ENCODE measurements at regions not wholly inside any gene's neighbourhood (a gene's known extent, or its start where the extent isn't known, plus 50 kb on each side); places are given as distances from the start of the nearest gene placed in this dataset.

- DNase-seq (no peak), ATAC-seq (no peak)
- Histone ChIP-seq H3K27ac (no peak overlapping the region), H3K4me3 (no peak overlapping the region), H3K36me3 (no peaks in the 10 kb centered on the region), H3K9me3 (no peaks in the 10 kb centered on the region), H3K4me1 (no peaks in the 10 kb centered on the region), H3K27me3 (ENCODE audit: low read depth) (no peaks in the 10 kb centered on the region)
- intact Hi-C loops (cut with DNase I) = no loop called here
- TF ChIP-seq CTCF (IDR thresholded peaks at IDR 0.05) = no peak
Observed at GRCh38 chr14:85248881-85249635, 280.9 kb upstream of the FLRT2 start.

- no peaks in the 10 kb centered on the region for H3K36me3 ChIP-seq
- ATAC-seq = no peak
- no peaks in the 10 kb centered on the region for H3K4me1 ChIP-seq
- no peak overlapping the region for H3K4me3 ChIP-seq
- no peaks in the 10 kb centered on the region for H3K27me3 ChIP-seq (ENCODE audit: low read depth)
- no peak overlapping the region for H3K27ac ChIP-seq
- H3K9me3 ChIP-seq = no peaks in the 10 kb centered on the region
- intact Hi-C loops (cut with DNase I) = no loop called here
- no peak for TF ChIP-seq CTCF (IDR thresholded peaks at IDR 0.05)
- no peak for DNase-seq
Observed at GRCh38 chr14:85250414-85251189, 279.3 kb upstream of the FLRT2 start.

- ATAC-seq = no peak
- no peak overlapping the region for H3K27ac ChIP-seq
- H3K4me1 ChIP-seq = no peaks in the 10 kb centered on the region
- H3K36me3 ChIP-seq = no peaks in the 10 kb centered on the region
- DNase-seq = no peak
- H3K9me3 ChIP-seq = no peaks in the 10 kb centered on the region
- H3K4me3 ChIP-seq = no peak overlapping the region
- no peaks in the 10 kb centered on the region for H3K27me3 ChIP-seq (ENCODE audit: low read depth)
- intact Hi-C loops (cut with DNase I) = no loop called here
- no peak for TF ChIP-seq CTCF (IDR thresholded peaks at IDR 0.05)
Observed at GRCh38 chr14:85252011-85252410, 277.9 kb upstream of the FLRT2 start.

GRCh38 chr14:85254711-85255110 lies 275.2 kb upstream of the FLRT2 start:
- Histone ChIP-seq H3K4me1 (no peaks in the 10 kb centered on the region), H3K36me3 (no peaks in the 10 kb centered on the region), H3K27ac (no peak overlapping the region), H3K9me3 (no peaks in the 10 kb centered on the region), H3K4me3 (no peak overlapping the region), H3K27me3 (ENCODE audit: low read depth) (no peaks in the 10 kb centered on the region)
- DNase-seq = no peak
- ATAC-seq = no peak
- TF ChIP-seq CTCF (IDR thresholded peaks at IDR 0.05) = no peak
- intact Hi-C loops (cut with DNase I) = no loop called here

- Histone ChIP-seq H3K9me3 (no peaks in the 10 kb centered on the region), H3K36me3 (no peaks in the 10 kb centered on the region), H3K4me1 (no peaks in the 10 kb centered on the region), H3K27ac (no peak overlapping the region), H3K4me3 (no peak overlapping the region), H3K27me3 (ENCODE audit: low read depth) (no peaks in the 10 kb centered on the region)
- DNase-seq = no peak
- no peak for ATAC-seq
- no peak for TF ChIP-seq CTCF (IDR thresholded peaks at IDR 0.05)
- intact Hi-C loops (cut with DNase I) = no loop called here
Observed at GRCh38 chr14:85257287-85257686, 272.7 kb upstream of the FLRT2 start.
